Activated T-helper 2 cell treated with anti-CD3 and anti-CD28 coated beads, Interferon-gamma antibody, Interleukin-2, Interleukin-4, amounts not matched to agents 10 μg/mL and 5 μg/mL and 100 μg/mL, durations not matched to agents 14 hours and 24 hours and 36 hours (primary cell): ENCODE measurements at regions not wholly inside any gene's neighbourhood (a gene's known extent, or its start where the extent isn't known, plus 50 kb on each side); places are given as distances from the start of the nearest gene placed in this dataset.

Experiments used
- DNase-seq: peaks from one replicate; pipeline ENCODE4 v3.0.0; 2021; ENCODE audit warnings: low spot score
- H3K27ac Mint-ChIP-seq: one replicate; pipeline ENCODE4 v1.8.0; 2021; ENCODE audit warnings: mixed read lengths
- H3K27me3 Mint-ChIP-seq: one replicate; pipeline ENCODE4 v1.8.0; 2021; ENCODE audit warnings: low read depth, mixed read lengths
- H3K36me3 Mint-ChIP-seq: one replicate; pipeline ENCODE4 v1.8.0; 2021; ENCODE audit warnings: low read depth, mixed read lengths
- H3K4me1 Mint-ChIP-seq: one replicate; pipeline ENCODE4 v1.8.0; 2021; ENCODE audit warnings: low read depth, mixed read lengths
- H3K4me3 Mint-ChIP-seq: one replicate; pipeline ENCODE4 v1.8.0; 2021; ENCODE audit warnings: low read depth, mild to moderate bottlenecking, moderate library complexity, mixed read lengths
- H3K9me3 Mint-ChIP-seq: one replicate; pipeline ENCODE4 v1.8.0; 2021; ENCODE audit warnings: mixed read lengths
- intact Hi-C: fragments of 100-400 bp; cut with micrococcal nuclease; formaldehyde crosslinking; loops from one replicate; pipeline ENCODE4 v1.15.1; 2023

- Mint-ChIP-seq H3K9me3 (peaks cover 24% of the 10 kb centered on the region), H3K36me3 (no peaks in the 10 kb centered on the region), H3K4me1 (peaks cover under 1% of the 10 kb centered on the region), H3K27ac (no peak overlapping the region), H3K27me3 (peaks cover 3% of the 10 kb centered on the region), H3K4me3 (no peak overlapping the region)
- intact Hi-C loops, result no loop called here
- no peak for DNase-seq
Observed at GRCh38 chr12:67833602-67834001, 155.6 kb upstream of the IFNG-AS1 start.

GRCh38 chr12:67837876-67838275 lies 151.4 kb upstream of the IFNG-AS1 start:
- Mint-ChIP-seq H3K27me3 (peaks cover 3% of the 10 kb centered on the region), H3K9me3 (peaks cover 32% of the 10 kb centered on the region), H3K4me1 (no peaks in the 10 kb centered on the region), H3K36me3 (no peaks in the 10 kb centered on the region), H3K4me3 (no peak overlapping the region), H3K27ac (no peak overlapping the region)
- no peak for DNase-seq
- intact Hi-C loops, result no loop called here

- H3K36me3 Mint-ChIP-seq, result no peaks in the 10 kb centered on the region
- no peaks in the 10 kb centered on the region for H3K4me1 Mint-ChIP-seq
- H3K4me3 Mint-ChIP-seq, result no peak overlapping the region
- peaks cover 25% of the 10 kb centered on the region for H3K9me3 Mint-ChIP-seq
- H3K27me3 Mint-ChIP-seq, result peaks cover 3% of the 10 kb centered on the region
- intact Hi-C loops, result no loop called here
- H3K27ac Mint-ChIP-seq, result no peak overlapping the region
- no peak for DNase-seq
Observed at GRCh38 chr12:67842124-67842523, 147.1 kb upstream of the IFNG-AS1 start.

GRCh38 chr12:67843257-67843656 lies 146.0 kb upstream of the IFNG-AS1 start:
- Mint-ChIP-seq H3K4me1 (no peaks in the 10 kb centered on the region), H3K9me3 (peaks cover 15% of the 10 kb centered on the region), H3K27me3 (no peaks in the 10 kb centered on the region), H3K36me3 (no peaks in the 10 kb centered on the region), H3K27ac (no peak overlapping the region), H3K4me3 (no peak overlapping the region)
- intact Hi-C loops, result no loop called here
- no peak for DNase-seq

- Mint-ChIP-seq H3K36me3 (no peaks in the 10 kb centered on the region), H3K4me3 (no peak overlapping the region), H3K4me1 (no peaks in the 10 kb centered on the region), H3K27ac (no peak overlapping the region), H3K9me3 (no peaks in the 10 kb centered on the region), H3K27me3 (peaks cover 1% of the 10 kb centered on the region)
- no peak for DNase-seq
- intact Hi-C loops, result no loop called here
Observed at GRCh38 chr12:67852701-67853100, 136.5 kb upstream of the IFNG-AS1 start.

- Mint-ChIP-seq H3K27me3 (peaks cover 1% of the 10 kb centered on the region), H3K9me3 (no peaks in the 10 kb centered on the region), H3K27ac (no peak overlapping the region), H3K4me3 (no peak overlapping the region), H3K36me3 (no peaks in the 10 kb centered on the region), H3K4me1 (no peaks in the 10 kb centered on the region)
- DNase-seq, result no peak
- intact Hi-C loops, result no loop called here
Observed at GRCh38 chr12:67853204-67853603, 136.0 kb upstream of the IFNG-AS1 start.

GRCh38 chr12:67854351-67854750 lies 134.9 kb upstream of the IFNG-AS1 start:
- no peak for DNase-seq
- Mint-ChIP-seq H3K36me3 (no peaks in the 10 kb centered on the region), H3K27ac (no peak overlapping the region), H3K27me3 (peaks cover 1% of the 10 kb centered on the region), H3K4me3 (no peak overlapping the region), H3K4me1 (no peaks in the 10 kb centered on the region), H3K9me3 (no peaks in the 10 kb centered on the region)
- intact Hi-C loops, result no loop called here

- no peaks in the 10 kb centered on the region for H3K4me1 Mint-ChIP-seq
- intact Hi-C loops, result no loop called here
- no peaks in the 10 kb centered on the region for H3K36me3 Mint-ChIP-seq
- no peak overlapping the region for H3K27ac Mint-ChIP-seq
- no peak overlapping the region for H3K4me3 Mint-ChIP-seq
- peaks cover 1% of the 10 kb centered on the region for H3K27me3 Mint-ChIP-seq
- H3K9me3 Mint-ChIP-seq, result no peaks in the 10 kb centered on the region
- DNase-seq, result no peak
Observed at GRCh38 chr12:67855103-67855502, 134.1 kb upstream of the IFNG-AS1 start.

- Mint-ChIP-seq H3K4me3 (no peak overlapping the region), H3K4me1 (no peaks in the 10 kb centered on the region)
Observed at GRCh38 chr12:67871231-67871630, 118.0 kb upstream of the IFNG-AS1 start.

GRCh38 chr12:67873355-67873754 lies 115.9 kb upstream of the IFNG-AS1 start:
- intact Hi-C loops, result no loop called here
- H3K27ac Mint-ChIP-seq, result no peak overlapping the region
- H3K9me3 Mint-ChIP-seq, result no peaks in the 10 kb centered on the region
- H3K4me1 Mint-ChIP-seq, result no peaks in the 10 kb centered on the region
- no peaks in the 10 kb centered on the region for H3K36me3 Mint-ChIP-seq
- DNase-seq, result no peak
- no peak overlapping the region for H3K4me3 Mint-ChIP-seq
- no peaks in the 10 kb centered on the region for H3K27me3 Mint-ChIP-seq

More at GRCh38 chr12:67871231-67871630, 118.0 kb upstream of the IFNG-AS1 start:
- intact Hi-C loops, result no loop called here
- H3K27ac Mint-ChIP-seq, result no peak overlapping the region
- H3K9me3 Mint-ChIP-seq, result peaks cover 3% of the 10 kb centered on the region
- DNase-seq, result no peak
- no peaks in the 10 kb centered on the region for H3K36me3 Mint-ChIP-seq
- H3K27me3 Mint-ChIP-seq, result no peaks in the 10 kb centered on the region

- Mint-ChIP-seq H3K27me3 (no peaks in the 10 kb centered on the region), H3K4me3 (no peak overlapping the region), H3K27ac (no peak overlapping the region), H3K9me3 (no peaks in the 10 kb centered on the region), H3K4me1 (no peaks in the 10 kb centered on the region), H3K36me3 (no peaks in the 10 kb centered on the region)
- DNase-seq, result no peak
- intact Hi-C loops, result no loop called here
Observed at GRCh38 chr12:67876305-67876915, 112.8 kb upstream of the IFNG-AS1 start.

- no peaks in the 10 kb centered on the region for H3K27me3 Mint-ChIP-seq
- H3K9me3 Mint-ChIP-seq, result no peaks in the 10 kb centered on the region
- no peak overlapping the region for H3K4me3 Mint-ChIP-seq
- H3K4me1 Mint-ChIP-seq, result no peaks in the 10 kb centered on the region
- H3K36me3 Mint-ChIP-seq, result no peaks in the 10 kb centered on the region
- H3K27ac Mint-ChIP-seq, result no peak overlapping the region
- no peak for DNase-seq
- intact Hi-C loops, result no loop called here
Observed at GRCh38 chr12:67877727-67878126, 111.5 kb upstream of the IFNG-AS1 start.

GRCh38 chr12:67879937-67880336 lies 109.3 kb upstream of the IFNG-AS1 start:
- H3K4me3 Mint-ChIP-seq, result no peak overlapping the region
- H3K9me3 Mint-ChIP-seq, result no peaks in the 10 kb centered on the region
- DNase-seq, result no peak
- intact Hi-C loops, result no loop called here
- no peaks in the 10 kb centered on the region for H3K27me3 Mint-ChIP-seq
- no peaks in the 10 kb centered on the region for H3K4me1 Mint-ChIP-seq
- H3K27ac Mint-ChIP-seq, result no peak overlapping the region
- H3K36me3 Mint-ChIP-seq, result no peaks in the 10 kb centered on the region

- Mint-ChIP-seq H3K27ac (no peak overlapping the region), H3K4me3 (no peak overlapping the region), H3K36me3 (no peaks in the 10 kb centered on the region), H3K27me3 (no peaks in the 10 kb centered on the region), H3K4me1 (no peaks in the 10 kb centered on the region), H3K9me3 (no peaks in the 10 kb centered on the region)
- intact Hi-C loops, result no loop called here
- DNase-seq, result no peak
Observed at GRCh38 chr12:67881565-67881964, 107.7 kb upstream of the IFNG-AS1 start.
